GM23248 (cell line): ENCODE measurements at regions not wholly inside any gene's neighbourhood (a gene's known extent, or its start where the extent isn't known, plus 50 kb on each side); places are given as distances from the start of the nearest gene placed in this dataset.

Experiments
- EZH2 ChIP-seq: fragments of 200-600 bp; sonication (generic); IDR thresholded peaks from 2 replicates; pipeline ENCODE4 v1.6.1; 2018; ENCODE audit warnings: antibody characterized with exemption, mild to moderate bottlenecking; ENCODE audit not compliant: insufficient read depth, poor library complexity, severe bottlenecking
- EZH2phosphoT487 ChIP-seq: fragments of 200-600 bp; sonication (generic); IDR thresholded peaks from 2 replicates; pipeline ENCODE4 v1.6.1; 2018; ENCODE audit warnings: antibody characterized with exemption, moderate library complexity, mild to moderate bottlenecking, low read depth; ENCODE audit not compliant: insufficient read depth

- no peak for TF ChIP-seq EZH2phosphoT487
- no peak for TF ChIP-seq EZH2
Observed at GRCh38 chr4:153931804-153932203, 142.9 kb upstream of the SFRP2 start.
